ENCODE measurements at regions not wholly inside any gene's neighbourhood (a gene's known extent, or its start where the extent isn't known, plus 50 kb on each side); places are given as distances from the start of the nearest gene placed in this dataset.

DNA sequence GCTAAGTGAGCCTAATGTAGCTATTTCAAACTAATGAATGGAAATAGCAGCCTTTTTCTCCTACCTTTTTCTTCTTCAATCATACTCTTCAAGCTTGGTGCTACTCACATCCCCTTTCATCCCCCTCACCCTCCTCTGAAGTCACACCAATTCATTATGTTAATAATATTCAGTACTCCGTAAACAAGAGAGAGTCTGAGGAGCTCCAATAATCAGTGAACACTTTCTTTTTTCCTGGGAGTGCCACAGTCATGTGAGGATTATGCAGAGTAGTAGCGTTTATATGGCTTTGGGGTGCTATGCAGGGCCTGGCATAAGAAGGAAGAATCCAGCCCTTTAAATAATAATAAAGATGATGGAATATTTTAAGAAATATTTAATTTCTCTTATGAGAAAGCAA, 354.3 kb upstream of the CTNND2 start (continued):
- TF ChIP-seq SIN3A (conservative IDR thresholded peaks at IDR 0.05 in 1 of 2, IDR thresholded peaks at IDR 0.05 in 1 of 2; ENCODE audit: low read depth in 1 of 2, low read length in 2 of 2) (no peak), EZH2 (IDR thresholded peaks at IDR 0.05; ENCODE audit: low read depth, low read length, severe bottlenecking) (no peak), POLR2A (IDR thresholded peaks at IDR 0.05; ENCODE audit: control extremely low read depth in 1 of 2, low read depth in 2 of 2, low read length in 2 of 2) (no peak), TAF1 (IDR thresholded peaks at IDR 0.05; ENCODE audit: low read depth, low read length) (no peak), KDM4A (IDR thresholded peaks at IDR 0.05; ENCODE audit: low read depth, low read length, severe bottlenecking) (no peak), YY1 (IDR thresholded peaks at IDR 0.05; ENCODE audit: low read depth, low read length) (no peak), JUN (IDR thresholded peaks at IDR 0.05; ENCODE audit: low read depth, low read length) (no peak), CREB1 (IDR thresholded peaks at IDR 0.05) (no peak)

Data from H1 (cell line).